Mononuclear cell (primary cell): ENCODE measurements at regions not wholly inside any gene's neighbourhood (a gene's known extent, or its start where the extent isn't known, plus 50 kb on each side); places are given as distances from the start of the nearest gene placed in this dataset.

Experiments
- H3K27me3 ChIP-seq: 2 replicates; pipeline ENCODE4 v1.6.0; 2011; ENCODE audit warnings: low read length, control low read depth; ENCODE audit not compliant: insufficient read depth
- H3K4me1 ChIP-seq: 2 replicates; pipeline ENCODE4 v1.5.1; 2011; ENCODE audit warnings: mild to moderate bottlenecking, low read length, control low read depth; ENCODE audit not compliant: insufficient read depth
- H3K4me3 ChIP-seq: 2 replicates; pipeline ENCODE4 v1.5.1; 2011; ENCODE audit warnings: mild to moderate bottlenecking, low read length, moderate library complexity
- H3K9me3 ChIP-seq: 2 replicates; pipeline ENCODE4 v1.5.1; 2011; ENCODE audit warnings: low read depth, mild to moderate bottlenecking, control low read depth, low read length

DNA sequence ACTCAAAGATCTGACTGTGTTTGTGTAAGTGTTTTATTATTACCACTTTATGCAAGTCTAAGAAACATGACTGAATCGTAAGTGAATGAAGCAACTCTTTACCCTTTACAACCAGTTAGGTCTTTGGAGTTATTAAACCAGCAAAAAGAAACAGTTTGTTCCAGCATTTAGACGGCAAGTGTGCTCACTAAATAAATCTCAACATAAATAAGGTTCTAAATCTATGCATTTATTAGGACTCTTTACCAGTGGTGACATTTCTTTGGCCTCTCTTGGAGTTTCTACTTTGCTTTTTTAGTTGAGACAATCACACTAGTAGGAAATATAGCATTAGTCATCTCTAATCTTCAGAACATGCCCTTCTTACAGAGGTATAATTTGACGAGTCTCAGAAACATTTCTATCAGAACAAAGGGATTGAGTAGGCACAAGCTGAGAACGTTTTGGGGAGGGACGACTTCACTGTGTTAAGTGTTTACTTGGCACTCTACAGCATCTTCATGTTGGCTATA is 739.9 kb upstream of the NR2F2 start:
- Histone ChIP-seq H3K9me3 (no peaks in the 10 kb centered on the region), H3K27me3 (no peaks in the 10 kb centered on the region), H3K4me1 (no peaks in the 10 kb centered on the region), H3K4me3 (no peak overlapping the region)

DNA sequence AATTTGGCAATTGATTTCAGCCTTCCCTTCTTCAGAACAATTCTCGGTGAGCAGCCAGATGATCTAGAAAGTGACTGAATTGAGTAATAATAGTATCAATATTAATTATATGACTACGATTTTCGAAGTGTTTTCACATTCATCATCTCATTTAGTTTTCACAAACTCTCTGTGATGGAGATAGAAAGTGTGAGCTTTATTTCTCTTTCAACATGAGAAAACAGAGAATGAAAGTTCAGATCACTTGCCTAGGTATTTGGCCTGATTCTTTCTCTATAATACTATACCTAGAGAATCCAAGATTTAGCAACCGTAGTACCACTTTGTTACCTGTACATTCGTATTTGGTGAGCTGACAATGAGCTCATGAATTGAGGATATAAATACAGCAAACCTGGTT is 739.2 kb upstream of the NR2F2 start:
- Histone ChIP-seq H3K27me3 (no peaks in the 10 kb centered on the region), H3K4me1 (no peaks in the 10 kb centered on the region)

DNA sequence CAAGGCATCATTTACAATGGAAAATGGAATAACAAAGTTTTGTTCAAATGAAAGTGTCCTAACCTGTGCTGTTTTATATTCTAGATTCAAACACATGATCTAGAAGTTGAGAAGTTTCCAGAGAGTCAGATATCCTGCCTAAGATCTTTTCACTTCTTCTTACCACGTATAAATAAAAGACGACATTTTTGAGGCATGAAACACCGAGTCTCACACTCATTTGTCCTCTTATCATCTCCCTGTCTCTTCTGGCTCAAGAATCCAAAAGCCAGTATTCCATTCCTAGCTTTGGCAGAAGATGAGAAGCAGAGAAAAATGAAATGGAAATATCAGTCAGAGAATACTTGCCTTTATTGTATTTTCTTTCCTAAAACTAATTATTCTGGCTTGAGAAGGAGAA is 738.6 kb upstream of the NR2F2 start:
- H3K9me3 ChIP-seq, result no peaks in the 10 kb centered on the region
- no peak overlapping the region for H3K4me3 ChIP-seq
- H3K4me1 ChIP-seq, result no peaks in the 10 kb centered on the region

More for the DNA sequence above, 739.2 kb upstream of the NR2F2 start:
- H3K9me3 ChIP-seq, result no peaks in the 10 kb centered on the region
- H3K4me3 ChIP-seq, result no peak overlapping the region

DNA sequence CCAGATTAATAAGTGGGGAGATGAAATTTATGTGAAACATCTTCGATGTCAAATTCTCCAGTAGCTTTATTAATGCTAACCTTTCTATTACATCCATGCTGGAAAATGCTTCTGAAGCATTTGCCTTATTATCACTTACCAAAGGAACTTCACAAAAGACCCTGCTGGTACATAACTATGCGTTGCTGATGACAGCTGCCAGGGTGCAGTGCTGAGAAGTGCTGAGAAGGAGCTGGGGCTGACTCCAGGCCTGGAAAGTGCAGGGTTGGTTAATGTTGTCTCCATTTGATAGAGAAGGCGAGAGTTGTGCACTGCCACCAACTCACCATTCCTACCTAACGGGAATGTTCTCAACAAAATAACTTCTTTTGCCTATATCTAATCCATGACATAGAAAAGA is 736.0 kb upstream of the NR2F2 start:
- Histone ChIP-seq H3K4me1 (no peaks in the 10 kb centered on the region), H3K9me3 (no peaks in the 10 kb centered on the region), H3K4me3 (no peak overlapping the region), H3K27me3 (no peaks in the 10 kb centered on the region)

More for the DNA sequence above, 738.6 kb upstream of the NR2F2 start:
- H3K27me3 ChIP-seq, result no peaks in the 10 kb centered on the region

DNA sequence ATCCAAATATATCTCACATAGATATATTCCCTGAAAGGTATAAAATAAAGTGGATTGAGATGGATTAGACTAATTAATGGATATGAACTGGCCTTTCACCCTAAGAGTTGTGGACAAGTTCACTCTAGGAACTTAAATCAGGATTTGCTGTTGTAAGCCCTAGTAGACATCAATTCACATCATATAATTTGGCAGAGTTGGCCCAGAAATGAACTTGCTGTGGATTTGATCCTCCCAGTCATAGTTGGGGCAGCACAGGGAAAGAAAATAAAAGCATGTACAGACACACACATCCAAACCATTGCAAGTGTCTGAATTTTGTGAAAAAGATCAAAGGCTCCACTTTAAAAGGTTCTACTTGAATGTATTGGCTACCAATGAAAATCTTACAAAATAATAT is 734.7 kb upstream of the NR2F2 start:
- H3K9me3 ChIP-seq, result no peaks in the 10 kb centered on the region
- no peak overlapping the region for H3K4me3 ChIP-seq
- no peaks in the 10 kb centered on the region for H3K4me1 ChIP-seq
- H3K27me3 ChIP-seq, result no peaks in the 10 kb centered on the region

DNA sequence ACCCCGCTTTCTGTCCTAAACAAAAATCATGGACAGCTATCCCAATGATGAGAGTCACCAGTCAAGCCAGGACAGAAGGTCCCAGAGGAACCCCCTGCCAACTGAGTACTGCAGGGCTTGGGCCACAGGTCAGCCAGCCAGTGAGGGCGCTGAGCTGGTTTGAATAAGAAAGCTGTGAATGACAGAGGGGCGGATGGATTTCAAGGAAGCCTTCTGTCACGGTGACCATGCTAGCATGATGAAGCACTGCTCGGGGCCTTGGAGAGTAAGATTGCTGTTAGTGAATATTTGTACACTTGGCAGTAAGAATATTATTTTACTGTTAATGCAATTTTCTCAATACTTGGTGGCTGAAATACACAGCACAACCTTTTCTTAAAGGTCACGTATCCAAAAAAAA is 734.0 kb upstream of the NR2F2 start:
- Histone ChIP-seq H3K4me1 (no peaks in the 10 kb centered on the region), H3K4me3 (no peak overlapping the region), H3K27me3 (no peaks in the 10 kb centered on the region), H3K9me3 (no peaks in the 10 kb centered on the region)

DNA sequence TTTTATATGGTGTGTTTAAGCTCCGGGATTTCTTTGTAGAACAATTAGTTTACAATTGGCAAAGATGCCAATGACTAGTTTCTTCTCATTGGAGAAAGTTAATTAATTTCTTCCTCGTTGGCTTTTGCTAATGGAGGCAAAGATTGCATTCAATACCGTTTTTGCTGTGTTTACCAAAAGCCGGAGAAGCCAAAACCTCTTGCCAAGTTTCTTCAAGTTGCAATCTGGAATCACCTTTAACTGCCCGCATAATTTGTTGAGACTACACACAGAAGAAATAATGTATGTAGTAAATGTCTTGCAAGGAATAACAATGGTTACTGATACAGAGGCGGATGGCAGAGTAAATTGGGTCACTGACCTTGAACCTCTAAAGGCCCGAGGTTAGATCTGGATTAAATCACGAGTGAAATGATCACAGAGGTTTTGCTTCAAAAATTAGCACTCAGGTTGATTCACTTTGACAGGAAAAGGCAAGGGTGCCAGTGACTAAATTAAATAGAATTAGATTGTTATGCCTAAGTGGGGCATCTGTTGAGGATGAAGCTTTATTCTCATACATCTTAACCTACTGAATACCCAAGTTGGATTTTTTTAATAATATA is 732.1 kb upstream of the NR2F2 start:
- Histone ChIP-seq H3K9me3 (no peaks in the 10 kb centered on the region), H3K27me3 (no peaks in the 10 kb centered on the region), H3K4me1 (no peaks in the 10 kb centered on the region), H3K4me3 (no peak overlapping the region)

DNA sequence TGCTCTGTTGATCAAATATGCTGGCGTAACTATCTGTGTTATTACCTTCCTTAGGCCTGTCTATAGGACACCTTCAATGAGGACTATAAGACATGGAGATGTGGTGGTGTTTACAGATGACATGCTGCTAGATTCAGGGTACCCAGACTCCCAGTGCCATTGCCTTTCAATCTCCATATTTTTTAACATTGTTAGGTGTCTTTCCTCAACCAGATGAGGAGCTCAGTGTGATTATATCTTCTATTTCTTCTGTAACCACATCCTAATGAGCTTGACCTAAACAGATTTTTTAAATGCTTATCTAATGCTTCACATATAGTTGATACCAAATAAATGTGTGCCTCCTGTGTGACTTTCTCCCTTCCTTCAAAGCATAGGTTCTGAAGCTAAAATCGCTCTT is 730.1 kb upstream of the NR2F2 start:
- no peaks in the 10 kb centered on the region for H3K27me3 ChIP-seq
- H3K4me1 ChIP-seq, result no peaks in the 10 kb centered on the region
- H3K4me3 ChIP-seq, result no peak overlapping the region
- H3K9me3 ChIP-seq, result no peaks in the 10 kb centered on the region

DNA sequence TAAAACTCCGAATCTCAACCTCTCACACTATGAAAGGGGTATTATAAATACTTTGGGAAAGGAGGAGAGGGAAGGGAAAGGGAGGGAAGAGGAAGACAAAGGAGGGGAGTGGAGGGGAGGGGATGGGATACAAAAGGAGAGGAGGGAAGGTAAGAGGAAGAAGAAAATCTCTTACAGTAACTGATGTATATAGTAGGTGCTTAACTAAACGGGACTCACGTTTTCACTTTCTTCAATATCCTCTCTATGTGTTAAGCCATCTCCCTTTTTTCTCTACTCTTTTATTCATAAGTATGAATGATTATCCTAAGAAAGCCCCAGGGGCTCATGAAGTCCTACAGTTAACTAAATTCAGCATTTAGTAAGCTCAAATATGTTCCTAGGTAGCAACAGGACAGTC is 729.6 kb upstream of the NR2F2 start:
- no peaks in the 10 kb centered on the region for H3K27me3 ChIP-seq
- H3K9me3 ChIP-seq, result no peaks in the 10 kb centered on the region
- H3K4me3 ChIP-seq, result no peak overlapping the region
- H3K4me1 ChIP-seq, result no peaks in the 10 kb centered on the region

DNA sequence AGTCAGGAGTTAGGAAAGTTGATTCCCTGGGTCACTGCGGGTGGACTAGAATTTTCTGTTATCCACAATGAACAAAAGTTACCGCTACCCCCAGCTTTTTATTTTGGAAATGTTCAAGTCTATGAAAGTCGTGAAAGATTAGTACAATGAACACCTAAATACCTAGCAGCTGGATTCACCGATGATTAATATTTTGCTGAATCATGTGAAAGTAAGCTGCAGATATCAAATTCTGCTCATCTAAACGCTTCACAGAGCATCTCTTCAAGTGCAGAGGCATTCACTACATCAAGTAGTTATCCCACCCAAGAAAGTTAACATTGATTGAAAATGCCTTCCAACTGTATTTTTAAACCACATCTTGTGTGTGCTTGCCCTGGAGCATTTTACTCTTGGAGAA is 729.0 kb upstream of the NR2F2 start:
- Histone ChIP-seq H3K4me1 (no peaks in the 10 kb centered on the region), H3K9me3 (no peaks in the 10 kb centered on the region), H3K4me3 (no peak overlapping the region), H3K27me3 (no peaks in the 10 kb centered on the region)

DNA sequence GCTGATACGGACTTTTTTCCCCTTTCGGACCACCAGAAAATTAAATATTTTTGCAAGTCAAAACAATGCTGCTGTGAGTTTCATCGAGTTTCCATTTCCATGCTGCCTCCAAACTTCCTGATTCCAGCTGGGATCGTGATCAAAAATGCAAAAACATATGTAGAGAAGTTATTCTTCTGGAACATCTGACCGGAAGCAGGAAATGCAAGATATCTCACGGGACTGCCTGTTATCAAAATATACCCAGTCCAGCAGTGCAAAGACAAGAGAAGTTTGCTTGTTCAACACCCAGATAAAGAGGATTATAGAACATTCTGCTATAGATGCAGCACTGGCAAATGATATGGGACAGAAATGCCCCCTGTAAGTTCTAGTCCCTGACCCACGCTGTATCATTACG is 726.7 kb upstream of the NR2F2 start:
- Histone ChIP-seq H3K9me3 (no peaks in the 10 kb centered on the region), H3K4me1 (no peaks in the 10 kb centered on the region), H3K4me3 (no peak overlapping the region), H3K27me3 (no peaks in the 10 kb centered on the region)

DNA sequence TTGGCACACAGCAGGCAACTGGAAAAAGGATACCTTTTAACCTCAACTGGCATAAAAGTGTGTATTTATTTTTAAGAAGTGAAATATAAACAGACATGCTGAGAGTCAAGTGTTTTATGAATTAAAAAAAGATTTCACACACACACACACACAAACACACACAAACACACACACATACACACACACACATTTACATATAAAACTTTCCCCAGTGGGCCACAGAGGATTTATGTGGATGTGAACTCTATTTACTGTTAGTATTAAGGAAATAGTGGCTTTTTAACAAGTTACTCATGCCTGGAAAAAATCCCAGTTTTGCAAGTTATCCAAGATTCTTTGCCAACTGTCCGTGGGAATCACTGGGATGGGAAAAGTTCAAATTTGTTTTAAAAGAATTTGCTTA is 725.9 kb upstream of the NR2F2 start:
- H3K9me3 ChIP-seq, result no peaks in the 10 kb centered on the region
- H3K27me3 ChIP-seq, result no peaks in the 10 kb centered on the region
- H3K4me1 ChIP-seq, result no peaks in the 10 kb centered on the region
- no peak overlapping the region for H3K4me3 ChIP-seq

DNA sequence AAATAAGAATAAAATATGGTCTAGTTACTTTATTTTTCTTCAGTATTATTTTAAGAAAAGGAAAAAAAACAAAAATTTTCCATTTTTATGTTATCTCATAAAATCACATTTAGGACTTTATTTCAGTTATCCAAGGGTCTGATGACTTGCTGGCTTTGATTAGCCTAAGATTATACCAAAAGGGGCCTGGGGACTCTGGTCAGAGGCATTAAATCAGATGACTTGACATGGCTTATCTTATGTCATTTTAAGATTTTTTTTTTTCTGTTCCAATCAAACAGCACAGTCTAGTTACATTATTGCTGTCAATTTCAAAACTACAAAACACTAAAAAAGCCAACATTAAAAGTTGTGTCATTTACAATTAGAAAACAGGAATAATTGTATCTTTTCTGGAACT is 725.4 kb upstream of the NR2F2 start:
- Histone ChIP-seq H3K9me3 (no peaks in the 10 kb centered on the region), H3K4me3 (no peak overlapping the region), H3K4me1 (no peaks in the 10 kb centered on the region), H3K27me3 (no peaks in the 10 kb centered on the region)

DNA sequence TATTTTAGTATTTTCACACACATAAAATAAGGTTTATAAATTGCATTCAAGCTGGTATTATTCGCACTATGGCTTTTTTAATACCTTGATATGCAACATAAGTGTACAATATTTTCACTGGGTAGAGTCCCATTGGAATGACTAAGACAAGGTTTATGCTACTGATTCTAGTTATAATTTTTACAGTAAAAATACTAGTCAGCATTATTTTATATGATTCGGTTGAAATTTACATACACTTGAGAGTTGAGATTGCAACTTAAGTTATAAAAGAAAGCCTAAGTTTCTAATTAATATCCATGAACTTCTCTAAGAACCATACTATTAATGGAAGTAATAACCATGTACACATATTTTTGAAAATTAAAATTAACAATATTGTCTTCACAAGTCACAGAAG is 723.9 kb upstream of the NR2F2 start:
- H3K4me1 ChIP-seq, result no peaks in the 10 kb centered on the region
- no peaks in the 10 kb centered on the region for H3K9me3 ChIP-seq
- no peak overlapping the region for H3K4me3 ChIP-seq
- H3K27me3 ChIP-seq, result no peaks in the 10 kb centered on the region

DNA sequence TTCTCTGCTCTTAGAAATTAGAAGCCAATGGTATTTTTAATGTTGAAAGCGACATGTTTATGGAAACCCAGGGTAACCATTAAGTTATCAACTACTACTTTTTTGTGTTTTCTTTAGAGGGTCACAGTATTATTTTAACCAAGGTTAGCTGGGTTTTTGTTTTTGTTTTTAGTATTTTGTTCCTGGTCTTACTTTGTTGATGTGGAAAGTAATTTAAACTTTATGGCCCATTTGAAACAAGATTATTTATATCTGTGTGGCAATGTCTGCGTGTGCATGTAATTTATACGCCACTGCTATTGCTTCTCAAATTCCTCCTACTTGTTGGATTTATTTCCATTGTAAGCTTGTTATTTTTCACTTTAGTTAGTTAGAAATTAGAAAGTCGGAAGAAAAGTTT is 722.1 kb upstream of the NR2F2 start:
- no peaks in the 10 kb centered on the region for H3K27me3 ChIP-seq
- no peaks in the 10 kb centered on the region for H3K4me1 ChIP-seq
- H3K4me3 ChIP-seq, result no peak overlapping the region
- no peaks in the 10 kb centered on the region for H3K9me3 ChIP-seq

DNA sequence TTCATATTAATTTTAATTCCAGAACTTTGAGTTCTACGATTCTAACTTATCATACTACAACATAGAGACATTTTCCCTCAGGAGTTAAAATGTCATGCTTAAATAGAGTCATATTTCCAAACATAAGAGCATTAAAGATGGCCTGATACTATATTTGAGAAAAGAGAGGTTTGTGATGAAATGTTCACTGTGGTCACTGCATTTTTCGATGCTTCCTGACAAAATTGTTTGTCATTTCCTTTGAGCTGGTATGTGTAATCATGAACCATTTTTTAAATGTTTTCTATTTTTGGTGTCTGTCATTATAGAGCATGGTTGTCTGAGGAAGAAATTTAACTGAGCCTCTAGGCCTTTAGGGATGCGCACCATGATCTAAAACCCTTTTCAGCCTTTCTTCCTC is 721.4 kb upstream of the NR2F2 start:
- no peaks in the 10 kb centered on the region for H3K4me1 ChIP-seq
- no peak overlapping the region for H3K4me3 ChIP-seq
- no peaks in the 10 kb centered on the region for H3K27me3 ChIP-seq
- no peaks in the 10 kb centered on the region for H3K9me3 ChIP-seq
